GM23338 (cell line): ENCODE measurements at regions not wholly inside any gene's neighbourhood (a gene's known extent, or its start where the extent isn't known, plus 50 kb on each side); places are given as distances from the start of the nearest gene placed in this dataset.

Experiments used
- ATAC-seq: fragments of 200-7000 bp; cut with Tn5 transposase; 3 replicates; pipeline ENCODE4 v1.9.1; 2020
- DNase-seq: peaks from one replicate; pipeline ENCODE4 v3.0.0-alpha.2; 2015; ENCODE audit warnings: low spot score
- H2AFZ ChIP-seq: fragments of 200-600 bp; sonication (generic); 2 replicates; pipeline ENCODE4 v1.8.0; 2016; ENCODE audit warnings: antibody characterized with exemption, mild to moderate bottlenecking, moderate library complexity
- H3F3A ChIP-seq: fragments of 200-600 bp; sonication (generic); replicated peaks from 2 replicates; pipeline ENCODE4 v1.8.0; 2017; ENCODE audit warnings: antibody characterized with exemption, mixed run types, low read depth
- H3K27ac ChIP-seq: fragments of 200-600 bp; sonication (generic); 2 replicates; pipeline ENCODE4 v1.6.1; 2016; ENCODE audit warnings: low read depth
- H3K27me3 ChIP-seq: fragments of 200-600 bp; sonication (generic); 2 replicates; pipeline ENCODE4 v1.8.0; 2016; ENCODE audit warnings: mild to moderate bottlenecking, mixed run types, moderate library complexity; ENCODE audit not compliant: insufficient read depth
- H3K36me3 ChIP-seq: fragments of 200-600 bp; sonication (generic); 2 replicates; pipeline ENCODE4 v1.8.0; 2016; ENCODE audit warnings: mild to moderate bottlenecking; ENCODE audit not compliant: insufficient read depth
- H3K4me1 ChIP-seq: fragments of 200-600 bp; sonication (generic); 2 replicates; pipeline ENCODE4 v1.8.0; 2016; ENCODE audit warnings: mild to moderate bottlenecking, moderate library complexity; ENCODE audit not compliant: insufficient read depth
- H3K4me2 ChIP-seq: fragments of 200-600 bp; sonication (generic); 2 replicates; pipeline ENCODE4 v1.7.1; 2017; ENCODE audit warnings: mixed run types
- H3K4me3 ChIP-seq: fragments of 200-600 bp; sonication (generic); 2 replicates; pipeline ENCODE4 v1.6.1; 2016; ENCODE audit warnings: mixed run types
- H3K79me2 ChIP-seq: fragments of 200-600 bp; sonication (generic); replicated peaks from 2 replicates; pipeline ENCODE4 v1.8.0; 2017; ENCODE audit warnings: mild to moderate bottlenecking; ENCODE audit not compliant: insufficient read depth
- H3K9me2 ChIP-seq: fragments of 200-600 bp; sonication (generic); 2 replicates; pipeline ENCODE4 v1.8.0; 2017; ENCODE audit not compliant: insufficient read depth
- H4K20me1 ChIP-seq: fragments of 200-600 bp; sonication (generic); replicated peaks from 2 replicates; pipeline ENCODE4 v1.8.0; 2017; ENCODE audit warnings: mild to moderate bottlenecking; ENCODE audit not compliant: insufficient read depth
- H3K27ac Mint-ChIP-seq: 2 replicates; pipeline ENCODE4 v1.8.0; 2020; ENCODE audit warnings: inconsistent platforms, mild to moderate bottlenecking, moderate library complexity, mixed read lengths
- H3K27me3 Mint-ChIP-seq: 3 replicates; pipeline ENCODE4 v1.8.0; 2022; ENCODE audit warnings: low read depth, mild to moderate bottlenecking, moderate library complexity, mixed read lengths, inconsistent platforms; ENCODE audit not compliant: insufficient read depth, poor library complexity
- H3K36me3 Mint-ChIP-seq: 3 replicates; pipeline ENCODE4 v1.8.0; 2021; ENCODE audit warnings: low read depth, mild to moderate bottlenecking, inconsistent platforms, moderate library complexity, mixed read lengths
- H3K4me1 Mint-ChIP-seq: 3 replicates; pipeline ENCODE4 v1.8.0; 2020; ENCODE audit warnings: mild to moderate bottlenecking, inconsistent platforms, mixed read lengths
- H3K4me3 Mint-ChIP-seq: 3 replicates; pipeline ENCODE4 v1.8.0; 2021; ENCODE audit warnings: moderate library complexity, mild to moderate bottlenecking, inconsistent platforms, mixed read lengths
- H3K9me3 Mint-ChIP-seq: 3 replicates; pipeline ENCODE4 v1.8.0; 2020; ENCODE audit warnings: moderate library complexity, mild to moderate bottlenecking, inconsistent platforms, mixed read lengths
- CREB1 ChIP-seq: fragments of 250-450 bp; sonication (Bioruptor Pico); IDR thresholded peaks from 2 replicates; pipeline ENCODE4 v1.5.0; 2020; ENCODE audit warnings: low read depth, mild to moderate bottlenecking, moderate library complexity
- ETS1 ChIP-seq: IDR thresholded peaks from 2 replicates; pipeline ENCODE4 v1.6.1; 2016; ENCODE audit warnings: antibody characterized with exemption
- EZH2phosphoT487 ChIP-seq: fragments of 200-600 bp; sonication (generic); IDR thresholded peaks from one replicate; pipeline ENCODE4 v1.8.1; 2018; ENCODE audit warnings: antibody characterized with exemption; ENCODE audit not compliant: unreplicated experiment
- POLR2AphosphoS5 ChIP-seq: IDR thresholded peaks from 2 replicates; pipeline ENCODE4 v1.6.1; 2016; ENCODE audit warnings: antibody characterized with exemption, low read depth
- STAT1 ChIP-seq: IDR thresholded peaks from one replicate; pipeline ENCODE4 v1.6.1; 2016; ENCODE audit warnings: antibody characterized with exemption; ENCODE audit not compliant: unreplicated experiment
- ZNF114 ChIP-seq: fragments of 250-450 bp; sonication (Bioruptor Pico); IDR thresholded peaks from 2 replicates; pipeline ENCODE4 v1.5.0; 2020; ENCODE audit warnings: mild to moderate bottlenecking, moderate library complexity
- ZNF331 ChIP-seq: fragments of 250-450 bp; sonication (Bioruptor Pico); IDR thresholded peaks from 2 replicates; pipeline ENCODE4 v1.5.0; 2020; ENCODE audit warnings: low read depth, mild to moderate bottlenecking, moderate library complexity
- TF ChIP-seq, protein P1 (sequence below), 2 experiments: fragments of 200-600 bp in 1 of 2; sonication (generic) in 1 of 2; conservative IDR thresholded peaks; 2 replicates each; pipeline versions ENCODE4 v1.5.1 to v1.6.1; 2016 to 2017; ENCODE audit warnings: antibody characterized with exemption in 2 of 2, low read depth in 2 of 2, mild to moderate bottlenecking in 2 of 2, moderate library complexity in 1 of 2
- TF ChIP-seq, protein P2 (sequence below): IDR thresholded peaks from one replicate; pipeline ENCODE4 v1.6.1; 2018; ENCODE audit warnings: antibody characterized with exemption; ENCODE audit not compliant: unreplicated experiment
- TF ChIP-seq, protein P3 (sequence below): fragments of 250-450 bp; sonication (Bioruptor Pico); IDR thresholded peaks from 2 replicates; pipeline ENCODE4 v1.5.0; 2020; ENCODE audit warnings: mild to moderate bottlenecking, moderate library complexity

DNA sequence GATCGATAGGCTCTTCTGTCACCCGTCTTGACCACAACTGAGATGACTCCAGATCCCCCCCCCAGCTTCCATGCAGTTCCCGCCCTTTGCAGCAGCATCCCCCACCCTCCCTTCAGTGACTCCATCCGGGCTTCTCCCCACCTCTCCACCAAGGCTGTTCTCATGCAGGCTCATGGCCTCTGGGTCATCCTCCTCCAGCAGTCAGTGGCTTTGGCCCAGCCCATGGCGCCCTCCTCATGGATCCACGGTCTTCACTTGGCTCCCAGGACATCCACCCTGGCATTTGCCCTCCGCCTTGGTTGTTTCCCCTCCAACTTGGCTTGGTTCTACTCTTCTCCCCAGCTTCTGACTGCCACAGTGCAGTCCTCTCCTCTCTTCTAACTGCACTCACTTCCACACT is 96.7 kb upstream of the RUFY1 start:
- H3K9me3 Mint-ChIP-seq: peaks cover 69% of the 10 kb centered on the region
- Histone ChIP-seq H3K79me2 (no peaks in the 10 kb centered on the region), H3K27ac (no peak overlapping the region), H4K20me1 (no peaks in the 10 kb centered on the region), H3K4me3 (no peak overlapping the region), H3K4me2 (no peak overlapping the region), H3K9me2 (no peaks in the 10 kb centered on the region), H3K36me3 (no peaks in the 10 kb centered on the region), H3F3A (no peaks in the 10 kb centered on the region), H3K27me3 (no peaks in the 10 kb centered on the region), H3K4me1 (no peaks in the 10 kb centered on the region), H2AFZ (no peak overlapping the region)
- ATAC-seq (no peak), DNase-seq (no peak)
- H3K27ac Mint-ChIP-seq: no peak overlapping the region
- TF ChIP-seq ZNF331 (CRISPR knock-in tag) (no peak), EZH2phosphoT487 (no peak), CREB1 (CRISPR knock-in tag) (no peak), STAT1 (no peak), ETS1 (no peak), POLR2AphosphoS5 (no peak), ZNF114 (CRISPR knock-in tag) (no peak)
- TF ChIP-seq, protein P1, sequence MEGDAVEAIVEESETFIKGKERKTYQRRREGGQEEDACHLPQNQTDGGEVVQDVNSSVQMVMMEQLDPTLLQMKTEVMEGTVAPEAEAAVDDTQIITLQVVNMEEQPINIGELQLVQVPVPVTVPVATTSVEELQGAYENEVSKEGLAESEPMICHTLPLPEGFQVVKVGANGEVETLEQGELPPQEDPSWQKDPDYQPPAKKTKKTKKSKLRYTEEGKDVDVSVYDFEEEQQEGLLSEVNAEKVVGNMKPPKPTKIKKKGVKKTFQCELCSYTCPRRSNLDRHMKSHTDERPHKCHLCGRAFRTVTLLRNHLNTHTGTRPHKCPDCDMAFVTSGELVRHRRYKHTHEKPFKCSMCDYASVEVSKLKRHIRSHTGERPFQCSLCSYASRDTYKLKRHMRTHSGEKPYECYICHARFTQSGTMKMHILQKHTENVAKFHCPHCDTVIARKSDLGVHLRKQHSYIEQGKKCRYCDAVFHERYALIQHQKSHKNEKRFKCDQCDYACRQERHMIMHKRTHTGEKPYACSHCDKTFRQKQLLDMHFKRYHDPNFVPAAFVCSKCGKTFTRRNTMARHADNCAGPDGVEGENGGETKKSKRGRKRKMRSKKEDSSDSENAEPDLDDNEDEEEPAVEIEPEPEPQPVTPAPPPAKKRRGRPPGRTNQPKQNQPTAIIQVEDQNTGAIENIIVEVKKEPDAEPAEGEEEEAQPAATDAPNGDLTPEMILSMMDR (conservative IDR thresholded peaks at IDR 0.05; ENCODE audit: low read depth in 2 of 2): no peak
- TF ChIP-seq, protein P2, sequence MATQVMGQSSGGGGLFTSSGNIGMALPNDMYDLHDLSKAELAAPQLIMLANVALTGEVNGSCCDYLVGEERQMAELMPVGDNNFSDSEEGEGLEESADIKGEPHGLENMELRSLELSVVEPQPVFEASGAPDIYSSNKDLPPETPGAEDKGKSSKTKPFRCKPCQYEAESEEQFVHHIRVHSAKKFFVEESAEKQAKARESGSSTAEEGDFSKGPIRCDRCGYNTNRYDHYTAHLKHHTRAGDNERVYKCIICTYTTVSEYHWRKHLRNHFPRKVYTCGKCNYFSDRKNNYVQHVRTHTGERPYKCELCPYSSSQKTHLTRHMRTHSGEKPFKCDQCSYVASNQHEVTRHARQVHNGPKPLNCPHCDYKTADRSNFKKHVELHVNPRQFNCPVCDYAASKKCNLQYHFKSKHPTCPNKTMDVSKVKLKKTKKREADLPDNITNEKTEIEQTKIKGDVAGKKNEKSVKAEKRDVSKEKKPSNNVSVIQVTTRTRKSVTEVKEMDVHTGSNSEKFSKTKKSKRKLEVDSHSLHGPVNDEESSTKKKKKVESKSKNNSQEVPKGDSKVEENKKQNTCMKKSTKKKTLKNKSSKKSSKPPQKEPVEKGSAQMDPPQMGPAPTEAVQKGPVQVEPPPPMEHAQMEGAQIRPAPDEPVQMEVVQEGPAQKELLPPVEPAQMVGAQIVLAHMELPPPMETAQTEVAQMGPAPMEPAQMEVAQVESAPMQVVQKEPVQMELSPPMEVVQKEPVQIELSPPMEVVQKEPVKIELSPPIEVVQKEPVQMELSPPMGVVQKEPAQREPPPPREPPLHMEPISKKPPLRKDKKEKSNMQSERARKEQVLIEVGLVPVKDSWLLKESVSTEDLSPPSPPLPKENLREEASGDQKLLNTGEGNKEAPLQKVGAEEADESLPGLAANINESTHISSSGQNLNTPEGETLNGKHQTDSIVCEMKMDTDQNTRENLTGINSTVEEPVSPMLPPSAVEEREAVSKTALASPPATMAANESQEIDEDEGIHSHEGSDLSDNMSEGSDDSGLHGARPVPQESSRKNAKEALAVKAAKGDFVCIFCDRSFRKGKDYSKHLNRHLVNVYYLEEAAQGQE: no peak
- TF ChIP-seq, protein P3, sequence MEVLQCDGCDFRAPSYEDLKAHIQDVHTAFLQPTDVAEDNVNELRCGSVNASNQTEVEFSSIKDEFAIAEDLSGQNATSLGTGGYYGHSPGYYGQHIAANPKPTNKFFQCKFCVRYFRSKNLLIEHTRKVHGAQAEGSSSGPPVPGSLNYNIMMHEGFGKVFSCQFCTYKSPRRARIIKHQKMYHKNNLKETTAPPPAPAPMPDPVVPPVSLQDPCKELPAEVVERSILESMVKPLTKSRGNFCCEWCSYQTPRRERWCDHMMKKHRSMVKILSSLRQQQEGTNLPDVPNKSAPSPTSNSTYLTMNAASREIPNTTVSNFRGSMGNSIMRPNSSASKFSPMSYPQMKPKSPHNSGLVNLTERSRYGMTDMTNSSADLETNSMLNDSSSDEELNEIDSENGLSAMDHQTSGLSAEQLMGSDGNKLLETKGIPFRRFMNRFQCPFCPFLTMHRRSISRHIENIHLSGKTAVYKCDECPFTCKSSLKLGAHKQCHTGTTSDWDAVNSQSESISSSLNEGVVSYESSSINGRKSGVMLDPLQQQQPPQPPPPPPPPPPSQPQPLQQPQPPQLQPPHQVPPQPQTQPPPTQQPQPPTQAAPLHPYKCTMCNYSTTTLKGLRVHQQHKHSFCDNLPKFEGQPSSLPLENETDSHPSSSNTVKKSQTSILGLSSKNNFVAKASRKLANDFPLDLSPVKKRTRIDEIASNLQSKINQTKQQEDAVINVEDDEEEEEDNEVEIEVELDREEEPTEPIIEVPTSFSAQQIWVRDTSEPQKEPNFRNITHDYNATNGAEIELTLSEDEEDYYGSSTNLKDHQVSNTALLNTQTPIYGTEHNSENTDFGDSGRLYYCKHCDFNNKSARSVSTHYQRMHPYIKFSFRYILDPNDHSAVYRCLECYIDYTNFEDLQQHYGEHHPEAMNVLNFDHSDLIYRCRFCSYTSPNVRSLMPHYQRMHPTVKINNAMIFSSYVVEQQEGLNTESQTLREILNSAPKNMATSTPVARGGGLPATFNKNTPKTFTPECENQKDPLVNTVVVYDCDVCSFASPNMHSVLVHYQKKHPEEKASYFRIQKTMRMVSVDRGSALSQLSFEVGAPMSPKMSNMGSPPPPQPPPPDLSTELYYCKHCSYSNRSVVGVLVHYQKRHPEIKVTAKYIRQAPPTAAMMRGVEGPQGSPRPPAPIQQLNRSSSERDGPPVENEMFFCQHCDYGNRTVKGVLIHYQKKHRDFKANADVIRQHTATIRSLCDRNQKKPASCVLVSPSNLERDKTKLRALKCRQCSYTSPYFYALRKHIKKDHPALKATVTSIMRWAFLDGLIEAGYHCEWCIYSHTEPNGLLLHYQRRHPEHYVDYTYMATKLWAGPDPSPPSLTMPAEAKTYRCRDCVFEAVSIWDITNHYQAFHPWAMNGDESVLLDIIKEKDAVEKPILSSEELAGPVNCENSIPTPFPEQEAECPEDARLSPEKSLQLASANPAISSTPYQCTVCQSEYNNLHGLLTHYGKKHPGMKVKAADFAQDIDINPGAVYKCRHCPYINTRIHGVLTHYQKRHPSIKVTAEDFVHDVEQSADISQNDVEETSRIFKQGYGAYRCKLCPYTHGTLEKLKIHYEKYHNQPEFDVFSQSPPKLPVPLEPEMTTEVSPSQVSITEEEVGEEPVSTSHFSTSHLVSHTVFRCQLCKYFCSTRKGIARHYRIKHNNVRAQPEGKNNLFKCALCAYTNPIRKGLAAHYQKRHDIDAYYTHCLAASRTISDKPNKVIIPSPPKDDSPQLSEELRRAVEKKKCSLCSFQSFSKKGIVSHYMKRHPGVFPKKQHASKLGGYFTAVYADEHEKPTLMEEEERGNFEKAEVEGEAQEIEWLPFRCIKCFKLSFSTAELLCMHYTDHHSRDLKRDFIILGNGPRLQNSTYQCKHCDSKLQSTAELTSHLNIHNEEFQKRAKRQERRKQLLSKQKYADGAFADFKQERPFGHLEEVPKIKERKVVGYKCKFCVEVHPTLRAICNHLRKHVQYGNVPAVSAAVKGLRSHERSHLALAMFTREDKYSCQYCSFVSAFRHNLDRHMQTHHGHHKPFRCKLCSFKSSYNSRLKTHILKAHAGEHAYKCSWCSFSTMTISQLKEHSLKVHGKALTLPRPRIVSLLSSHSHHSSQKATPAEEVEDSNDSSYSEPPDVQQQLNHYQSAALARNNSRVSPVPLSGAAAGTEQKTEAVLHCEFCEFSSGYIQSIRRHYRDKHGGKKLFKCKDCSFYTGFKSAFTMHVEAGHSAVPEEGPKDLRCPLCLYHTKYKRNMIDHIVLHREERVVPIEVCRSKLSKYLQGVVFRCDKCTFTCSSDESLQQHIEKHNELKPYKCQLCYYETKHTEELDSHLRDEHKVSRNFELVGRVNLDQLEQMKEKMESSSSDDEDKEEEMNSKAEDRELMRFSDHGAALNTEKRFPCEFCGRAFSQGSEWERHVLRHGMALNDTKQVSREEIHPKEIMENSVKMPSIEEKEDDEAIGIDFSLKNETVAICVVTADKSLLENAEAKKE (CRISPR knock-in tag): no peak
- H3K36me3 Mint-ChIP-seq: peaks cover 24% of the 10 kb centered on the region
- no peak overlapping the region for H3K4me3 Mint-ChIP-seq
- H3K27me3 Mint-ChIP-seq: peaks cover 16% of the 10 kb centered on the region
- H3K4me1 Mint-ChIP-seq: no peaks in the 10 kb centered on the region
